ENCODE measurements at regions not wholly inside any gene's neighbourhood (a gene's known extent, or its start where the extent isn't known, plus 50 kb on each side); places are given as distances from the start of the nearest gene placed in this dataset.

- POLR2A ChIA-PET (ENCODE audit: low non-redundant PET) = no interaction called here
- no TSS peak for BruUV-seq (replicated peaks)
- Histone ChIP-seq H3K36me3 (ENCODE audit: insufficient read depth, low read length, poor library complexity, severe bottlenecking) (no peaks in the 10 kb centered on the region), H3K4me3 (ENCODE audit: low read depth, low read length, poor library complexity, severe bottlenecking) (no peak overlapping the region), H3K27ac (ENCODE audit: low read depth, low read length, poor library complexity, severe bottlenecking) (no peak overlapping the region), H3K9me3 (ENCODE audit: low read depth, low read length, poor library complexity, severe bottlenecking) (no peaks in the 10 kb centered on the region), H3K27me3 (replicated peaks; ENCODE audit: insufficient read depth, low read depth, low read length, poor library complexity) (no peaks in the 10 kb centered on the region), H3K4me1 (ENCODE audit: insufficient read depth, low read length, poor library complexity, severe bottlenecking) (no peaks in the 10 kb centered on the region)
- no peak for DNase-seq (ENCODE audit: low spot score)
- TF ChIP-seq, protein P1, sequence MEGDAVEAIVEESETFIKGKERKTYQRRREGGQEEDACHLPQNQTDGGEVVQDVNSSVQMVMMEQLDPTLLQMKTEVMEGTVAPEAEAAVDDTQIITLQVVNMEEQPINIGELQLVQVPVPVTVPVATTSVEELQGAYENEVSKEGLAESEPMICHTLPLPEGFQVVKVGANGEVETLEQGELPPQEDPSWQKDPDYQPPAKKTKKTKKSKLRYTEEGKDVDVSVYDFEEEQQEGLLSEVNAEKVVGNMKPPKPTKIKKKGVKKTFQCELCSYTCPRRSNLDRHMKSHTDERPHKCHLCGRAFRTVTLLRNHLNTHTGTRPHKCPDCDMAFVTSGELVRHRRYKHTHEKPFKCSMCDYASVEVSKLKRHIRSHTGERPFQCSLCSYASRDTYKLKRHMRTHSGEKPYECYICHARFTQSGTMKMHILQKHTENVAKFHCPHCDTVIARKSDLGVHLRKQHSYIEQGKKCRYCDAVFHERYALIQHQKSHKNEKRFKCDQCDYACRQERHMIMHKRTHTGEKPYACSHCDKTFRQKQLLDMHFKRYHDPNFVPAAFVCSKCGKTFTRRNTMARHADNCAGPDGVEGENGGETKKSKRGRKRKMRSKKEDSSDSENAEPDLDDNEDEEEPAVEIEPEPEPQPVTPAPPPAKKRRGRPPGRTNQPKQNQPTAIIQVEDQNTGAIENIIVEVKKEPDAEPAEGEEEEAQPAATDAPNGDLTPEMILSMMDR (conservative IDR thresholded peaks at IDR 0.05; ENCODE audit: low read depth, low read length) = no peak
- TF ChIP-seq EZH2 (IDR thresholded peaks at IDR 0.05; ENCODE audit: borderline replicate concordance, low read depth, low read length, poor library complexity, severe bottlenecking) = no peak
- intact Hi-C loops (cut with micrococcal nuclease; ENCODE audit: unreplicated experiment) = loop anchor here (10.0 kb wide), 1 partner anchor 729 kb away; no protein-coding TSS in a partner anchor
- CTCF ChIA-PET = interaction anchor here (0.6 kb wide), 1 partner anchor 666 kb away, joined by 3 read pairs; no protein-coding TSS in a partner anchor
Measured at GRCh38 chr15:70463453-70463834, 299.9 kb downstream of the UACA start.

DNA sequence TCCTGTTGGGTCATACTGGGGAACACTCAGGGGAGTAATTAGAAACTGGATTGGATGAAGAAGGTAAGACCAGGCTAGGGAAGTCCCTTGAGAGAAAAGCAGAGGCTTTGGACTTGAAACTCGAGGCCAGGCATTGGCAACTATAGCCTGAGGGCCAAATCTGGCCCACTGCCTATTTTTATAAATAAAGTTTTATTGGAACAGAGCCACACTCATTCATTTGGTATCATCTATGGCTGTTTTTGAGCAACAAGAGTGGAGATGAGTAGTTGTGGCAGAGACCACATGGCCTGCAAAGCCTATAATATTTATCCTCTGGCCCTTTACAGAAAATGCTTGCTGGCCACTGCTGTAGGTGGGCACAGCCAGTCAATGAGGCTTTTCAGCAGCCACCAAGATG, 301.4 kb downstream of the UACA start:
- CTCF ChIA-PET = no interaction called here
- Histone ChIP-seq H3K27me3 (replicated peaks; ENCODE audit: insufficient read depth, low read depth, low read length, poor library complexity) (no peaks in the 10 kb centered on the region), H3K27ac (ENCODE audit: low read depth, low read length, poor library complexity, severe bottlenecking) (no peak overlapping the region), H3K4me1 (ENCODE audit: insufficient read depth, low read length, poor library complexity, severe bottlenecking) (no peaks in the 10 kb centered on the region), H3K9me3 (ENCODE audit: low read depth, low read length, poor library complexity, severe bottlenecking) (no peaks in the 10 kb centered on the region), H3K36me3 (ENCODE audit: insufficient read depth, low read length, poor library complexity, severe bottlenecking) (no peaks in the 10 kb centered on the region), H3K4me3 (ENCODE audit: low read depth, low read length, poor library complexity, severe bottlenecking) (no peak overlapping the region)
- POLR2A ChIA-PET (ENCODE audit: low non-redundant PET) = no interaction called here
- DNase-seq (ENCODE audit: low spot score) = no peak
- intact Hi-C loops (cut with micrococcal nuclease; ENCODE audit: unreplicated experiment) = loop anchor here (10.0 kb wide), 1 partner anchor 727 kb away; no protein-coding TSS in a partner anchor
- TF ChIP-seq, protein P1 (conservative IDR thresholded peaks at IDR 0.05; ENCODE audit: low read depth, low read length) = no peak
- TF ChIP-seq EZH2 (IDR thresholded peaks at IDR 0.05; ENCODE audit: borderline replicate concordance, low read depth, low read length, poor library complexity, severe bottlenecking) = no peak
- no TSS peak for BruUV-seq (replicated peaks)

DNA sequence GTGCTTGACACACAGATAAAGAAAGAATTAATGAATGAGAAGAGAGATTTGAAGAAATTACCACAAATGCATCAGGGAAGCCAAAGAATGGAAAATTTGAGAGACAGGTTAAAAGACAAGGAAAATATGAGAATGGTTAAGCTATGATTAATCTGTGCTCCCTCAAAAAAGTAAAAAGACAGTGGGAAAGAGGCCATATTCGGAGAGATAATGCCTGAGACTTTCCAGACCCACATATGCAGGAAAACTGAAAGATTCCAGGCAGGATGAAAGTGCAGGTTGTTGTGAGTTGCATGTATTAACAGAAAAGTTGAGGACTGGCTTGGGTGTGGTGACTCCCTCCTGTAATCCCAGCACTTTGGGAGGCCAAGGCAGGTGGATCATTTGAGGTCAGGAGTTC, 302.3 kb downstream of the UACA start:
- H3K4me1 ChIP-seq (ENCODE audit: insufficient read depth, low read length, poor library complexity, severe bottlenecking) = no peaks in the 10 kb centered on the region
- BruUV-seq (replicated peaks) = no TSS peak
- H3K27ac ChIP-seq (ENCODE audit: low read depth, low read length, poor library complexity, severe bottlenecking) = no peak overlapping the region
- no peak for DNase-seq (ENCODE audit: low spot score)
- no peak overlapping the region for H3K4me3 ChIP-seq (ENCODE audit: low read depth, low read length, poor library complexity, severe bottlenecking)
- intact Hi-C loops (cut with micrococcal nuclease; ENCODE audit: unreplicated experiment) = loop anchor here (10.0 kb wide), 1 partner anchor 726 kb away; no protein-coding TSS in a partner anchor
- CTCF ChIA-PET = no interaction called here
- H3K36me3 ChIP-seq (ENCODE audit: insufficient read depth, low read length, poor library complexity, severe bottlenecking) = no peaks in the 10 kb centered on the region
- H3K27me3 ChIP-seq (replicated peaks; ENCODE audit: insufficient read depth, low read depth, low read length, poor library complexity) = no peaks in the 10 kb centered on the region
- no peaks in the 10 kb centered on the region for H3K9me3 ChIP-seq (ENCODE audit: low read depth, low read length, poor library complexity, severe bottlenecking)
- no peak for TF ChIP-seq EZH2 (IDR thresholded peaks at IDR 0.05; ENCODE audit: borderline replicate concordance, low read depth, low read length, poor library complexity, severe bottlenecking)
- TF ChIP-seq, protein P1 (conservative IDR thresholded peaks at IDR 0.05; ENCODE audit: low read depth, low read length) = no peak
- POLR2A ChIA-PET (ENCODE audit: low non-redundant PET) = no interaction called here

Measured in A673 (cell line).